ENCODE measurements at regions not wholly inside any gene's neighbourhood (a gene's known extent, or its start where the extent isn't known, plus 50 kb on each side); places are given as distances from the start of the nearest gene placed in this dataset.

DNA sequence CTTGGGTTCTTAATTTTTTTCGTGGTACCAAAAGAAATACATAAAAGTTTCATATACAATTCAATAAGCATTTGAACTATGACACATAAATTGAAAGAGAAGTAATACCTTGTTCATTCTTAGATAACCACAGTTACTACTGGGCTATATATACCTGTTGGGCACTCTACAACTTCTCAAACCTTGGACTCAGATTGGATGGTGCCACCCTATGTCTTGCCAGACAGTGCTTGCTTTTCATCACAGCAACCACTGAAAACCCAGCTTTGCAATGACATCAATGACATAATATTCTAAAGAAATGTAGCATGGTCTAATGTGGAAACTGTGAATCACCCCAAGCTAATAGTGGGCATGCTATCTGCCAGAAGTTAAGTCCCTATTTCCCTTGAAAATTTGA lies 62.8 kb upstream of the DPH5 start:
- H3K4me3 ChIP-seq = no peak overlapping the region
- WGBS, 2 donors = 90 to 92% methylated on average over 1 of the region's 1 CpG
- no peaks in the 10 kb centered on the region for H3K4me1 ChIP-seq
- TF ChIP-seq CTCF (IDR thresholded peaks at IDR 0.05) (no peak), POLR2A (IDR thresholded peaks at IDR 0.05) (no peak)
- DNase-seq = no peak
- intact Hi-C loops (cut with DNase I; ENCODE audit: low total_unique reads) = no loop called here
- no peaks in the 10 kb centered on the region for H3K9me3 ChIP-seq
- H3K27ac ChIP-seq = no peak overlapping the region
- H3K36me3 ChIP-seq (ENCODE audit: low read depth, missing control alignments) = no peaks in the 10 kb centered on the region
- H3K27me3 ChIP-seq = no peaks in the 10 kb centered on the region

- H3K4me1 ChIP-seq = no peaks in the 10 kb centered on the region
- no peak overlapping the region for H3K4me3 ChIP-seq
- H3K27me3 ChIP-seq = no peaks in the 10 kb centered on the region
- TF ChIP-seq CTCF (IDR thresholded peaks at IDR 0.05) (no peak), POLR2A (IDR thresholded peaks at IDR 0.05) (no peak)
- no peak for DNase-seq
- no peaks in the 10 kb centered on the region for H3K9me3 ChIP-seq
- 52 to 65% methylated on average over 2 of the region's 2 CpGs for WGBS, 2 donors
- intact Hi-C loops (cut with DNase I; ENCODE audit: low total_unique reads) = no loop called here
- no peaks in the 10 kb centered on the region for H3K36me3 ChIP-seq (ENCODE audit: low read depth, missing control alignments)
- no peak overlapping the region for H3K27ac ChIP-seq
Measured at GRCh38 chr1:101086783-101087182, 61.2 kb upstream of the DPH5 start.

GRCh38 chr1:101081496-101082488 lies 56.2 kb upstream of the DPH5 start:
- no peak for TF ChIP-seq POLR2A (IDR thresholded peaks at IDR 0.05)
- no peak for TF ChIP-seq CTCF (IDR thresholded peaks at IDR 0.05)
- Histone ChIP-seq H3K9me3 (no peaks in the 10 kb centered on the region), H3K27me3 (no peaks in the 10 kb centered on the region), H3K4me3 (no peak overlapping the region), H3K4me1 (no peaks in the 10 kb centered on the region), H3K36me3 (ENCODE audit: low read depth, missing control alignments) (no peaks in the 10 kb centered on the region), H3K27ac (no peak overlapping the region)
- DNase-seq = no peak
- intact Hi-C loops (cut with DNase I; ENCODE audit: low total_unique reads) = no loop called here
- 86 to 92% methylated on average over 8 of the region's 8 CpGs for WGBS, 2 donors

DNA sequence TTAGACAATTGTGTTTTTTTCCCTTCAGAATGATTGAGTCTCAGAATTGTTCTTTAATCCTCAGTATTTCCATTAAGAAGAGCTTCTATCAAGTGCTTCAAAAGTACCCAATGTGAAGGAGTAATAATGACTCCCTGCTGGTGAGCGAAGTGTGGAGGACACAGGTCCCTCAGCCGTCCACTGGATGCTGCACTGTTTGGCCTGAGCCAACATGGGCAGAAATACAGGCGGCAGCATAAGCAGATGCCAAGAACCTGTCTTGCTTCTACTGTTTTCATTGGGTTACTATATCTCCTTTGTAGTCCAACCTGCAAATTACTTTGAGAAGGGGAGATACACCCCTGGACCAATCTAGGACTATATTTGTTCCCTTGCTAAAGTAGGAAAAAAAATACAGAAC lies 55.3 kb upstream of the DPH5 start:
- no peak overlapping the region for H3K4me3 ChIP-seq
- no peaks in the 10 kb centered on the region for H3K27me3 ChIP-seq
- H3K27ac ChIP-seq = no peak overlapping the region
- no peaks in the 10 kb centered on the region for H3K4me1 ChIP-seq
- 93% methylated on average over 3 of the region's 3 CpGs for WGBS, 2 donors
- H3K9me3 ChIP-seq = no peaks in the 10 kb centered on the region
- H3K36me3 ChIP-seq (ENCODE audit: low read depth, missing control alignments) = no peaks in the 10 kb centered on the region
- intact Hi-C loops (cut with DNase I; ENCODE audit: low total_unique reads) = no loop called here
- no peak for TF ChIP-seq POLR2A (IDR thresholded peaks at IDR 0.05)
- no peak for TF ChIP-seq CTCF (IDR thresholded peaks at IDR 0.05)
- DNase-seq = no peak

DNA sequence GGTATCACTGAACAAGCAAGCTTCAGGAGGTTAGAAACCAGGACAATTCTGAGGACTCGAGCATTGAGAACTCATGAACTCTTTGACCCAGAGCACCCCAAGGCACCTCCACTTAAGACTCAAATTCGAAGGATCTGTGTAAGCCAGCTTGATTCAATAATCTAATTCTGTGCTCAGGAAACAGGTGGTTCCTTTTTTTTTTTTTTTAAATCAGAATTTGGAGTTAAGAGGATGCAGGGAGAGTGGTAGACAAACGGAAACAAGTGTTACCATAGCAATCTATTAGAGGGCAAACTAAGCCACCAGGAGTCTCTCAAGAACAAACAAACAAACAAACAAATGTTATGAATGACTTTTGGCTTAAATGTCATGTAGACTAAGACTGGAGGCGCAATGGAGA lies 53.8 kb upstream of the DPH5 start:
- H3K27ac ChIP-seq = no peak overlapping the region
- intact Hi-C loops (cut with DNase I; ENCODE audit: low total_unique reads) = no loop called here
- TF ChIP-seq CTCF (IDR thresholded peaks at IDR 0.05) (no peak), POLR2A (IDR thresholded peaks at IDR 0.05) (no peak)
- H3K9me3 ChIP-seq = no peaks in the 10 kb centered on the region
- no peak for DNase-seq
- no peaks in the 10 kb centered on the region for H3K36me3 ChIP-seq (ENCODE audit: low read depth, missing control alignments)
- no peak overlapping the region for H3K4me3 ChIP-seq
- 77 to 86% methylated on average over 4 of the region's 4 CpGs for WGBS, 2 donors
- H3K27me3 ChIP-seq = no peaks in the 10 kb centered on the region
- H3K4me1 ChIP-seq = no peaks in the 10 kb centered on the region
